Neural cell (in vitro differentiated cells): ENCODE measurements at regions not wholly inside any gene's neighbourhood (a gene's known extent, or its start where the extent isn't known, plus 50 kb on each side); places are given as distances from the start of the nearest gene placed in this dataset.

Experiments used
- REST ChIP-seq: IDR thresholded peaks from 2 replicates; pipeline ENCODE4 v1.6.1; 2012; ENCODE audit warnings: borderline replicate concordance
- TF ChIP-seq, protein P1 (sequence below): fragments of 450-650 bp; IDR thresholded peaks from 2 replicates; pipeline ENCODE4 v1.5.1; 2014; ENCODE audit warnings: antibody characterized with exemption, mild to moderate bottlenecking, moderate library complexity; ENCODE audit not compliant: poor library complexity, severe bottlenecking

GRCh38 chr21:20419772-20420171 is 578.4 kb upstream of the NCAM2 start:
- TF ChIP-seq, protein P1, sequence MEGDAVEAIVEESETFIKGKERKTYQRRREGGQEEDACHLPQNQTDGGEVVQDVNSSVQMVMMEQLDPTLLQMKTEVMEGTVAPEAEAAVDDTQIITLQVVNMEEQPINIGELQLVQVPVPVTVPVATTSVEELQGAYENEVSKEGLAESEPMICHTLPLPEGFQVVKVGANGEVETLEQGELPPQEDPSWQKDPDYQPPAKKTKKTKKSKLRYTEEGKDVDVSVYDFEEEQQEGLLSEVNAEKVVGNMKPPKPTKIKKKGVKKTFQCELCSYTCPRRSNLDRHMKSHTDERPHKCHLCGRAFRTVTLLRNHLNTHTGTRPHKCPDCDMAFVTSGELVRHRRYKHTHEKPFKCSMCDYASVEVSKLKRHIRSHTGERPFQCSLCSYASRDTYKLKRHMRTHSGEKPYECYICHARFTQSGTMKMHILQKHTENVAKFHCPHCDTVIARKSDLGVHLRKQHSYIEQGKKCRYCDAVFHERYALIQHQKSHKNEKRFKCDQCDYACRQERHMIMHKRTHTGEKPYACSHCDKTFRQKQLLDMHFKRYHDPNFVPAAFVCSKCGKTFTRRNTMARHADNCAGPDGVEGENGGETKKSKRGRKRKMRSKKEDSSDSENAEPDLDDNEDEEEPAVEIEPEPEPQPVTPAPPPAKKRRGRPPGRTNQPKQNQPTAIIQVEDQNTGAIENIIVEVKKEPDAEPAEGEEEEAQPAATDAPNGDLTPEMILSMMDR = no peak
- TF ChIP-seq REST = no peak
